GM21447 (cell line): ENCODE measurements at regions not wholly inside any gene's neighbourhood (a gene's known extent, or its start where the extent isn't known, plus 50 kb on each side); places are given as distances from the start of the nearest gene placed in this dataset.

Experiments
- ATAC-seq: cut with Tn5 transposase; IDR thresholded peaks from one replicate; pipeline ENCODE4 v1.9.1; 2021; ENCODE audit not compliant: unreplicated experiment

- no peak for ATAC-seq
Measured at GRCh38 chr10:78184851-78185692, 151.4 kb downstream of the RPS24 start.

DNA sequence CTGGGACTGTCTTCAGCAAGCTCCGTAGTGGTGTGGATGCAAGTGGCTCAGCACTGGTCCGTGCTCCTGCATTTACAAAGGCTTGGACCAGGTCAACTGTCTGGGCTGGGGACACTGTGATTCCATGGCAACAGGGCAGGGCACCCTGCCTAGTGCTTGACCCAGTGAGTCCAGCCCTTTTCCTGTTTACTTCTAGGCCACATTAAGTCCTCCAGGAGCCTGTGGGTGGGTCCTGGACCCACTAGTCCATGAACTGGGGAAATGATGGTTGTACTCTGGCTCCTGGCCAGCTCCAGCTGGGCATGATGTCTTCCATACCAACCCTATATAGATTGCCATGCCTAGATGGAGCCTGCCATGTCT, 152.0 kb downstream of the RPS24 start:
- ATAC-seq, result no peak

DNA sequence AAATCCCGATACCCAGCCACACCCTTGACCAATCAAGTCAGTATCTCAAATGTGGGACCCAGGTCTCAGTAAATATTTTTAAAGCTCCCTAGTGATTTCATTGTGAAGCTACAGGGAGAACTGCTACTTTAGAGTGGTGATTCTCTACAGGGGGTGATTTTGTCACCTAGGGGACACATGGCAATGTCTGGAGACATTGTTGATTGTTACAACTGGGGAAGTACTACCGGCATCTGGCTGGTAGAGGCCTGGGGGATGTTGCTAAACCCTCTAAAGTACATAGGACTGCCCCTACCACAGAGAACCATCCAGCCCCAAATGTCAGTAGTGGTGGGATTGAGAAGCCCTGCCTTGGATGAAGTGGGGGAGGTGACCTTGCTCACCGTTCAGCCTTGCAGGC, 152.9 kb downstream of the RPS24 start:
- no peak for ATAC-seq

DNA sequence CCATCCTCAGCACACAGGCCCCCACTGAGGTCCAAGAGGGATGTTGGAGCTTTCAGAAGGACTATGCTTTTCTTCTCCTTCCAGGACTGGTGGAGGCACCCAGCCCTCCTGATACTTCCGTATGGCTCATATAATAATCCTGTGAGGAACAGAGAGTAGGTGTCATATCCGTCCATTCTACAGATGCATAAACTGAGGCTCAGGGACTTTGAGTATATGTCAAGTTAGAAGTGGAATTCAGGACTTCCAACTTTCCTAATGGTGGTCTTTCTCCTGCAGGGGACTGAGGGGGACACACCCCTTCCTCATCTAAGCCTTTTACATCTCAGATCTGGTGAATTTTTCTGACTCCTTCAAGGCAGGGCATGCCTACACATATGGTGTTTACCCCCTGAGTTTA, 153.7 kb downstream of the RPS24 start:
- ATAC-seq, result no peak

DNA sequence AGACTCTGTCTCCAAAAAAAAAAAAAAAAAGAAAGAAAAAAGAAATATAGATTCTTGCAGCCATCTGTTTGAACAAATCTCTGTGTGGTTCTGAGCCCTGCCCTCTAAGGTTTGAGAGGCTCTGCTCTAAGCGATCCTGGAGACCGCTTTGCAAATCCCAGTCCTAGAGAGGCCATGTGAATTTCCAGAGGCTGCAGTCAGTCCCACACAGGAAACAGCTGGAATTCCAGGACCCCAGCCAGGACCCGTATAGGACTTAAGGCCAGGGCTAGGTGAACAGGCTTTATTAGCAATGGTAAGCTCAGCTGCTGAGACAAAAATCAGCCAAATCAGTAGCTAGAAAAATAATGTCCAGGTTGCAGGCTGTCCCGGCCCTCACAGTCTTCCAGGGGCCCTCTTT, 154.8 kb downstream of the RPS24 start:
- no peak for ATAC-seq

DNA sequence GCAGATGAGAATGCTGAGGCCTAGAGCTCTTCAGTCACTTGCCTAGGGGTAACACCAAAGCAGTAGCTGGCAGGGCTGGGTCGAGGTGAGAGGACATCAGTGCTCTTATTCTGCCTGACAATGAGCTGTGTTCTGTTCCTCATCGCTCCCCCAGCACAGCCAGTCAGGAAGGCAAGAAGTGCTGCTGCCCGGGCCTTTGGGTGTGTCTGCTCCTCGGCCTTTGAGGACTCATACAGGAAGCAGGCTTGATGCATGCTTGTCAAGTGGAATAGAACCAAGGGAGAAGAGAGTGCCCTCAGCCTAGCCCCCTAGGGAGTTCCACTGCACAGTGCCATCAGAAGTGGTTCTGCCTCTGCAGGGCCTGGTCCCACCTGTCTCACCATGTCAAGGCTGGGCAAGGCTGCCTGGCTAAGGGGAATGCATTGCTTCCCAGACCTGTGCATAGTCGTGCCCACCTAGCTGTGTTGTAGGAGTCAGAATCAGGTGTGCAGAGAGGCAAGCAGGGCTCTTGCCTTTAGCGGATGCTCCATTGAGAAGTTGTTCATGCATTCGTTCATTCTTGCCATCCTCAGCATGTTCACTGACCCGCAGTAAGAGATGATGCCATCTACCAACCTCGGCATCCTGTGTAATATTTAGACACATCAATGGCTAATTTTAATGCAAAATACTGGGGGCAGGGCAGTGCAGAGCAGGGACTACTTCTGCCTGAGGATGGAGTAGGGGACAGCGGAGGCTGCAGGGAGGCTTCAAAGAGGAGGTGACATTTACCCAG, 156.6 kb downstream of the RPS24 start:
- no peak for ATAC-seq

GRCh38 chr10:78191301-78191700, 157.6 kb downstream of the RPS24 start:
- no peak for ATAC-seq

DNA sequence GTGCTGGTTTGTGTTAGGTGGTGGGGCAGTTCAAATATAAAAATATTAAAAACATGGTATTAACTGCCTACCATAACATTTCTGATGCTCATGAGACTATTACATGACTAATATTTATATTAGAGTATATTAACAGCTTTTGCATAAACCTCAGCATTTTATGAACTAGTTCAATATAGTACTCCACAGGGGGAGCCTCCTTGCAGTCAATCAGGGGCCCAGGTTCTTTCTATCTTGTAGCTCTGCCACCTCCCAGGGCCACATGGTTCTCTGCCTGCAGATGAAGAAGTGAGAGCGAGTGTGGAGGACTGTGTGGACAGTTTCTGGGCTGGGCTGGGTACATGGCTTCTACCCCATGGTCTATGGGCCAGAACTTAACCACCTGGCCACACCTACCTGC, 159.5 kb downstream of the RPS24 start:
- no peak for ATAC-seq

DNA sequence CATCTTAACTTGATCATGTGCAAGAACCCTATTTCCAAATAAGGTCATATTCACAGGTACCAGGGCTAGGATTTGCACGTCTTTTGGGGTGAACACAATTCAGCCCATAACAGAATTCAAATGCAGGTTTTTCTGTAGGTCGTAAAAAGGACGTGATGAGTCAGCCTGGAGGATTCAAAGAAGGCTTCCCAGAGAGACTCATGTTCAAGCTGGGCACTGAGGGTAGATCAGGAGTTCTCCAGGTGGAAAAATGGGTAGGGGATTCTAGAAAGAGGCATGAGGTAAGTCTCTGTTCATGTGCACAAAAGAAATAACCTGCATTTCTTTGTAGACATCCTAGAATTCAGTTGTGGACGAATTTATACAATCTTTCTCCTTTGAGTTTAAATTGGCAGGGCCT, 160.4 kb downstream of the RPS24 start:
- no peak for ATAC-seq

- ATAC-seq, result no peak
Measured at GRCh38 chr10:78194539-78195402, 161.1 kb downstream of the RPS24 start.

DNA sequence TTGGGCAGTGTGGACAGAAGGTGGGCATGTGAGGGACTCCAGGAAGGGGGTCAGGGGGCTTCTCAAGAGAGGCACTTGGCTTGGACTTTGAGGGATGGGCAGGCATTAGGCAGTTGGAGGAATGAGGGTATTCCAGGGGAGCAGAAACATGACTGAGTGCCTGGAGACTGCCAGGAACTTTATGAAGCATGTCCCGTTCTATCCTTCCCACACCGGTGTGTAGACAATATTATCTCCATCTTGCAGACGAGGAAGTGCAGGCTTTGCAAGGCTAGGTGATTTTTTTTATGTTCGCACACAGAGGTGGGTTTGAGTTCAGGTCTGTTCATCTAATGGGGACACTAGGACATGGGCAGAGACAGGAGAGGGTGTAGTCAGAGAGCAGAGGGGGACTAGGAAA, 162.7 kb downstream of the RPS24 start:
- no peak for ATAC-seq

DNA sequence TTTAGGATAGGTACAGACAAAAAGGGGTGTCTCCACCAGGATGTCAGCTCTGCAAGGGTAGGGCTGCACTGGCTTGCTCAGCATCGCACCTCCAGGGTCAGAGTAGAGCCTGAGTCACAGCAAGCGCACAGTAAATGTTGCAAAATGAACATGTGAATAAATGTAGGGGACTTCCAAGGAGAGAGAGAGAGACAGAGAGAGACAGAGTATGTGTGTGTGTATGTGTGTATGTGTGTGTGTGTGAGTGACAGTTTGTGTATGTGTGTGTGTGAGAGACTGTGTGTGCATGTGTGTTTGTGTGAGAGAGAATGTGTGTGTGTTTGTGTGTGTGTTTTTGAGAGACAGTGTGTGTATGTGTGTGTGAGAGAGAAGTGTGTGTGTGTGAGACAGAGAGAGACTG, 163.3 kb downstream of the RPS24 start:
- no peak for ATAC-seq

- ATAC-seq, result no peak
Measured at GRCh38 chr10:78197628-78198272, 164.1 kb downstream of the RPS24 start.

DNA sequence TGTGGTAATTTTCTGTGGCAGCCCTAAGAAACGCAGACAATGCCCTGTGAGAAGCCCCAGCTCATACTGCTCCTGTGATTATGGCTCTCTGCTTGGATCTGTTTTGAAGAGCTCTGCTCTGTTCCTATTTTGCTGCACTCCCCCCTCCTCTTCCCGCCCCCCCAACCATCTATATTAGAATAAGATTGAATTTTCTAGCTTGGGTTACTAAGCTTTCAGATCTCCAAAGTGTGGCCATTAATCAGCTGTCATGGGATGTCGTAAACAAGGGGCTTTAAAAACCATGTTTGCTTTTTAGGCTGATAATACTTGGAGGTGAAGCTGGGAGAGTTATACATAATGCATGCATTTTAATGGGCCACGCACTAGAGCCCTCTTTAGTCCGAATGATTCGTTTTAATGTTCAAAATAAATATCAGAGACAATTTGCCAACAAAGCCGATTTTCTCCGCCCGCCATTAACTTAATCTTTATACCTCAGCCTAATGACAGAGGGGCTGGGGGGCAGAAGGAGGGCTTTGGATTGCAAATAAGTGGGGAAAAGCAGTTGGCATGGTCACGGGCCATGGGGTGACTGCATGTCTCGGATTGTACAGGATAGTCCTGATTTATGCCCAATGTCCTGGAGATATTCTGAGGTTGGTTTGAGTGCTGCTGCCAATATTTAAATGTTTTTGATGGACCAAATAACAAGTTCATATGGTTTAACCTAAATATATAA, 165.5 kb downstream of the RPS24 start:
- no peak for ATAC-seq

- ATAC-seq, result no peak
Measured at GRCh38 chr10:78199759-78200158, 166.1 kb downstream of the RPS24 start.

- no peak for ATAC-seq
Measured at GRCh38 chr10:78200686-78201085, 167.0 kb downstream of the RPS24 start.

GRCh38 chr10:78202386-78202785, 168.7 kb downstream of the RPS24 start:
- ATAC-seq, result no peak

- no peak for ATAC-seq
Measured at GRCh38 chr10:78203915-78204818, 170.5 kb downstream of the RPS24 start.

GRCh38 chr10:78205457-78206016, 171.9 kb downstream of the RPS24 start:
- no peak for ATAC-seq
